GM12864 (cell line): ENCODE measurements at regions not wholly inside any gene's neighbourhood (a gene's known extent, or its start where the extent isn't known, plus 50 kb on each side); places are given as distances from the start of the nearest gene placed in this dataset.
"Not testable (repeated sequence)": the region's sequence is repeated elsewhere in the genome, so short reads cannot be mapped to it uniquely, and the experiment has no call there.

Experiments
- DNase-seq: peaks from one replicate; pipeline ENCODE4 v3.0.0-alpha.2; 2011; ENCODE audit warnings: low read depth
- H3K4me3 ChIP-seq: 2 replicates; pipeline ENCODE4 v1.5.1; 2011; ENCODE audit warnings: mild to moderate bottlenecking, low read depth, low read length, control low read depth
- CTCF ChIP-seq: IDR thresholded peaks from 2 replicates; pipeline ENCODE4 v1.5.1; 2011; ENCODE audit warnings: low read depth, mild to moderate bottlenecking, moderate library complexity, low read length, control low read depth, inconsistent platforms; ENCODE audit errors: missing control alignments

- TF ChIP-seq CTCF: no peak
- H3K4me3 ChIP-seq: no peak overlapping the region
- DNase-seq: no peak
Observed at GRCh38 chr4:91653067-91653466, 650.7 kb upstream of the GRID2 start.

GRCh38 chr4:91681091-91681490 is 622.7 kb upstream of the GRID2 start:
- TF ChIP-seq CTCF: no peak
- no peak overlapping the region for H3K4me3 ChIP-seq
- DNase-seq: no peak

GRCh38 chr4:91681544-91681943 is 622.2 kb upstream of the GRID2 start:
- TF ChIP-seq CTCF: no peak
- no peak for DNase-seq
- H3K4me3 ChIP-seq: no peak overlapping the region

- H3K4me3 ChIP-seq: no peak overlapping the region
- no peak for DNase-seq
- TF ChIP-seq CTCF: no peak
Observed at GRCh38 chr4:91684955-91685354, 618.8 kb upstream of the GRID2 start.

GRCh38 chr4:91688413-91688812 is 615.4 kb upstream of the GRID2 start:
- DNase-seq: no peak
- H3K4me3 ChIP-seq: no peak overlapping the region
- TF ChIP-seq CTCF: no peak

GRCh38 chr4:91699691-91700090 is 604.1 kb upstream of the GRID2 start:
- H3K4me3 ChIP-seq, DNase-seq: not testable (repeated sequence)

GRCh38 chr4:91729851-91730250 is 573.9 kb upstream of the GRID2 start:
- H3K4me3 ChIP-seq: no peak overlapping the region
- DNase-seq: no peak
- no peak for TF ChIP-seq CTCF

- no peak overlapping the region for H3K4me3 ChIP-seq
- no peak for TF ChIP-seq CTCF
- DNase-seq: no peak
Observed at GRCh38 chr4:91734682-91735081, 569.1 kb upstream of the GRID2 start.

GRCh38 chr4:91738831-91739230 is 564.9 kb upstream of the GRID2 start:
- not testable (repeated sequence) for DNase-seq, H3K4me3 ChIP-seq
